GM18873 (cell line): ENCODE measurements at regions not wholly inside any gene's neighbourhood (a gene's known extent, or its start where the extent isn't known, plus 50 kb on each side); places are given as distances from the start of the nearest gene placed in this dataset.
"Not testable (repeated sequence)": the region's sequence is repeated elsewhere in the genome, so short reads cannot be mapped to it uniquely, and the experiment has no call there.

Experiments
- ATAC-seq: cut with Tn5 transposase; IDR thresholded peaks from one replicate; pipeline ENCODE4 v1.9.1; 2021; ENCODE audit warnings: mild to moderate bottlenecking, moderate library complexity, moderate number of reproducible peaks; ENCODE audit not compliant: unreplicated experiment, low FRiP score

DNA sequence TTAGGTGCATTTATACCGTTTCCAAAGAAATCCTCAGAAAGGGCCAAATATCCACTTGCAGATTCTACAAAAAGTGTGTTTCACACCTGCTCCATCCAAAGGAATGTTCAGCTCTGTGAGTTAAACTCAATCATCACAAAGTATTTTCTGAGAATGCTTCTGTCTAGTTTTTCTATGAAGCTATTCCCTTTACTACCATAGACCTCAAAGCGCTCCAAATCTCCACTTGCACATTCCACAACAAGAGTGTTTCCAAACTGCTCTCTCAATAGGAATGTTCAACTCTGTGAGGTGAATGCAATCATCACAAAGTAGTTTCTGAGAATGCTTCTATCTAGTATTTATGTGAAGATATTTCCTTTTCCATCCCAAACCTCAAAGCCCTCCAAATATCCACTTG is 412.7 kb upstream of the WSB1 start:
- ATAC-seq: not testable (repeated sequence)

DNA sequence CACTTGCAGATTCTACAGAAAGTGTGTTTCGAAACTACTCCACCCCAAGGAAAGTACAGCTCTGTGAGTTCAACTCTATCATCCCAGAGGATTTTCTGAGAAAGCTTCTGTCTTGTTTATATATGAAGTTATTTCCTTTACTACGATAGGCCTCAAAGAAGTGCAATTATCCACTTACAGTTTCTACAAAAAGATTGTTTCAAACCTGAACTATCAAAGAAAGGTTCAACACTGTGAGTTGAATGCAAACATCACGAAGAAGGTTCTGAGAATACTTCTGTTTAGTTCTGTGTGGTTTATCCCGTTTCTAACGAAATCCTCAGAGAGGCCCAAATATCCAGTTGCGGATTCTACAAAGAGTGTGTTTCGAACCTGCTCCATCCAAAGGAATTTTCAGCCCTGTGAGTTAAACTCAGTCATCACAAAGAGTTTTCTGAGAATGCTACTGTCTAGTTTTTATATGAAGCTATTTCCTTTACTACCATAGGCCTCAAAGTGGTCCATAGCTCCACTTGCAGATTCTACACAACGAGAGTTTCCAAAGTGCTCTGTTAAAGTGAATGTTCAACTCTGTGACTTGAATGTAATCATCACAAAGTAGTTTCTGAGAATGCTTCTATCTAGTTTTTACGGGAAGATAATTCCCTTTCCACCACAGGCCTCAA is 411.7 kb upstream of the WSB1 start:
- ATAC-seq: peak; percentile 67

DNA sequence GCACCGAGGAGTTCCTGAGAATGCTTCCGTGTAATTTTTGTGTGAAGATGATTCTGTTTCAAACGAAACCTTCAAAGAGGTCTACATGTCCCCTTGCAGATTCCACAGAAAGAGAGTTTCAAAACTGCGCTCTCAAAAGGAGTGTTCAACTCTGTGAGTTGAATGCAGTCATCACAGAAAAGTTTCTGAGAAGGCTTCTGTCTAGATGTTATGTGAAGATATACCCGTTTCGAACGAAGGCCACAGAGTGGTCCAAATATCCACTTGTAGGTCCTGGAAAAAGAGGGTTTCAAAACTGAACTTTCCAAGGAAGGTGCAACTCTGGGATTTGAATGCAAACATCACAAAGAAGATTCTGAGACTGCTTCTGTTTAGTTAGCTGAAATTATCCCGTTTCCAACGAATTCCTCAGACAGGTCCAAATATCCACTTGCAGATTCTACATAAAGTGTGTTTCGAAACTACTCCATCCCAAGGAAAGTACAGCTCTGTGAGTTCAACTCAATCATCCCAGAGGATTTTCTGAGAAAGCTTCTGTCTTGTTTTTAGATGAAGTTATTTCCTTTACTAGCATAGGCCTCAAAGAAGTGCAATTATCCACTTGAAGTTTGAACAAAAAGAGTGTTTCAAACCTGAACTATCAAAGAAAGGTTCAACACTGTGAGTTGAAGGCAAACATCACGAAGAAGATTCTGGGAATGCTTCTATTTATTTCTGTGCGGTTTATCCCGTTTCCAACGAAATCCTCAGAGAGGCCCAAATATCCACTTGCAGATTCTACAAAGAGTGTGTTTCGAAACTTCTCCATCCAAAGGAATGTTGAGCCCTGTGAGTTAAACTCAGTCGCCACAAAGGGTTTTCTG is 409.8 kb upstream of the WSB1 start:
- ATAC-seq: not testable (repeated sequence)

DNA sequence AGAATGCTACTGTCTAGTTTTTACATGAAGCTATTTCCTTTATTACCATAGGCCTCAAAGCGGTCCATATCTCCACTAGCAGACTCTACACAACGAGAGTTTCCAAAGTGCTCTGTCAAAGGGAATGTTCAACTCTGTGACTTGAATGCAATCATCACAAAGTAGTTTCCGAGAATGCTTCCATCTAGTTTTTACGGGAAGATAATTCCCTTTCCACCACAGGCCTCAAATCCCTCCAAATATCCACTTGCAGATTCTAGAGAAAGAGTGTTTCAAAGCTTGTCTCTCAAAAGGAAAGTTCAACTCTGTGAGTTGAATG is 409.2 kb upstream of the WSB1 start:
- ATAC-seq: not testable (repeated sequence)

DNA sequence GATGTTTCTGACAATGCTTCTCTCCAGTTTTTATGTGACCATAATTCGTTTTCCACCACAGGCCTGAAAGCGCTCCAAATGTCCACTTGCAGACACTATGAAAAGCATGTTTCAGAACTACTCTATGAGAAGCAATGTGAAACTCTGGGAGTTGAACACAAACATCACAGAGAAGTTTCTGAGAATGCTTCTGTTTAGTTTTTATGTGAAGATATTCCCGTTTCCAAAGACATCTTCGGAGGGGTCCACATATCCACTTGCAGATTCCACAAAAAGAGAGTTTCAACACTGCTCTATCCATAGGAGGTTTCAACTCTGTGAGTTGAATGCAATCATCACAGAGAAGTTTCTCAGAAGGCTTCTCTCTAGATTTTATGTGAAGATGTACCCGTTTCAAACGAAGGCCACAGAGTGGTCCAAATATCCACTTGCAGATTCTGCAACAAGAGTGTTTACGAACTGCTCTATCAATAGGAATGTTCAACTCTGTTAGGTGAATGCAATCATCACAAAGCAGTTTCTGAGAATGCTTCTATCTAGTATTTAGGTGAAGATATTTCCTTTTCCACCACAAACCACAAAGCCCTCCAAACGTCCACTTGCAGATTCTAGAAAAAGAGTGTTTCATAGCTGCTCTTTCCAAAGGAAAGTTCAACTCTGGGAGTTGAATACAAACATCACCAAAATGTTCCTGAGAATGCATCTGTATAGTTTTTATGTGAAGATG is 408.5 kb upstream of the WSB1 start:
- not testable (repeated sequence) for ATAC-seq
